Ovary (tissue), 3 donors: ENCODE measurements at regions not wholly inside any gene's neighbourhood (a gene's known extent, or its start where the extent isn't known, plus 50 kb on each side); places are given as distances from the start of the nearest gene placed in this dataset.

ENCODE experiments used
- CTCF ChIP-seq, 3 donors: fragments of 450-650 bp in 2 of 3; fragments of 200-600 bp in 1 of 3; IDR thresholded peaks; one replicate each; pipeline versions ENCODE4 v1.5.1 to v1.8.0; 2016 to 2022; ENCODE audit warnings: antibody characterized with exemption in 3 of 3, mild to moderate bottlenecking in 1 of 3
- POLR2A ChIP-seq: fragments of 450-650 bp; IDR thresholded peaks from one replicate; pipeline ENCODE4 v1.6.1; 2017; ENCODE audit warnings: antibody characterized with exemption, mild to moderate bottlenecking, moderate library complexity
- donor health status: DM: no; HTN: no; CAD: no.

GRCh38 chr2:111691164-111691875 is 192.7 kb downstream of the ANAPC1 start:
- TF ChIP-seq CTCF (IDR thresholded peaks at IDR 0.05) (no peak), POLR2A (no peak)
